ENCODE measurements at regions not wholly inside any gene's neighbourhood (a gene's known extent, or its start where the extent isn't known, plus 50 kb on each side); places are given as distances from the start of the nearest gene placed in this dataset.

GRCh38 chr15:62797171-62797570, 245.4 kb upstream of the TPM1 start:
- TF ChIP-seq REST (IDR thresholded peaks at IDR 0.05; ENCODE audit: insufficient replicate concordance, low read depth) (no peak), POLR2AphosphoS5 (IDR thresholded peaks at IDR 0.05; ENCODE audit: low read depth) (no peak), GABPA (IDR thresholded peaks at IDR 0.05; ENCODE audit: low read depth) (no peak), CTCF (IDR thresholded peaks at IDR 0.05; ENCODE audit: insufficient read depth, low read length) (no peak), SPI1 (IDR thresholded peaks at IDR 0.05; ENCODE audit: borderline replicate concordance, low read depth) (no peak)
- DNase-seq (ENCODE audit: low read depth in 1 of 2, low spot score in 1 of 2) = no peak

GRCh38 chr15:62798536-62798935, 244.0 kb upstream of the TPM1 start:
- H3K4me3 ChIP-seq (replicated peaks; ENCODE audit: insufficient read depth, low read length) = no peak overlapping the region
- TF ChIP-seq POLR2AphosphoS5 (IDR thresholded peaks at IDR 0.05; ENCODE audit: low read depth) = no peak
- no peak for TF ChIP-seq GABPA (IDR thresholded peaks at IDR 0.05; ENCODE audit: low read depth)
- no peak for TF ChIP-seq SPI1 (IDR thresholded peaks at IDR 0.05; ENCODE audit: borderline replicate concordance, low read depth)
- TF ChIP-seq REST (IDR thresholded peaks at IDR 0.05; ENCODE audit: insufficient replicate concordance, low read depth) = no peak
- no peak for TF ChIP-seq CTCF (IDR thresholded peaks at IDR 0.05; ENCODE audit: insufficient read depth, low read length)

More at GRCh38 chr15:62797171-62797570, 245.4 kb upstream of the TPM1 start:
- H3K27me3 ChIP-seq (ENCODE audit: insufficient read depth, poor library complexity, severe bottlenecking) = no peaks in the 10 kb centered on the region
- no peak overlapping the region for H3K4me3 ChIP-seq (replicated peaks; ENCODE audit: insufficient read depth, low read length)
- no peak overlapping the region for H3K27ac ChIP-seq (replicated peaks)

DNA sequence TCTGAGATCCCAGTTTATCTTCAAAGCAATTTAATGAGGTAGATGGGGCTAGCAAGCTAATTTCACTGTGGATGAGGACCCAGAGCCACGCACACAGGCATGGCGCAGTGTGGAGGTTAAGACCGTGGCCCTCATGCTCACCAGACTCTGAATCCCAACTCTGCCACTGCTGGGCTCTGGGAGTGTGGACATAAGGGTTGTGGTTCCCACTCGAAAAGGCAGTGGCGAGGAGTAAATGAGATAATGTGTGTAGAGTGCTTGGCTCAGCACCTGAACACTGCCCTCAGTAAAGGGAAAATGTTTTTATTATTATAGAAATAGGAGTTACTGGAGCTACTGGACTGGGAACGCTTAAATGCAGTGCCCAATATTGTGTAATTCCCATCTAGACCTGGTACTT, 243.5 kb upstream of the TPM1 start:
- no peaks in the 10 kb centered on the region for H3K27me3 ChIP-seq (ENCODE audit: insufficient read depth, poor library complexity, severe bottlenecking)
- H3K4me3 ChIP-seq (replicated peaks; ENCODE audit: insufficient read depth, low read length) = no peak overlapping the region
- DNase-seq (ENCODE audit: low read depth in 1 of 2, low spot score in 1 of 2) = no peak
- TF ChIP-seq REST (IDR thresholded peaks at IDR 0.05; ENCODE audit: insufficient replicate concordance, low read depth) (no peak), SPI1 (IDR thresholded peaks at IDR 0.05; ENCODE audit: borderline replicate concordance, low read depth) (no peak), CTCF (IDR thresholded peaks at IDR 0.05; ENCODE audit: insufficient read depth, low read length) (no peak), GABPA (IDR thresholded peaks at IDR 0.05; ENCODE audit: low read depth) (no peak), POLR2AphosphoS5 (IDR thresholded peaks at IDR 0.05; ENCODE audit: low read depth) (no peak)
- no peak overlapping the region for H3K27ac ChIP-seq (replicated peaks)

More at GRCh38 chr15:62798536-62798935, 244.0 kb upstream of the TPM1 start:
- DNase-seq (ENCODE audit: low read depth in 1 of 2, low spot score in 1 of 2) = no peak
- H3K27me3 ChIP-seq (ENCODE audit: insufficient read depth, poor library complexity, severe bottlenecking) = no peaks in the 10 kb centered on the region
- H3K27ac ChIP-seq (replicated peaks) = no peak overlapping the region
